ENCODE measurements at regions not wholly inside any gene's neighbourhood (a gene's known extent, or its start where the extent isn't known, plus 50 kb on each side); places are given as distances from the start of the nearest gene placed in this dataset.

DNA sequence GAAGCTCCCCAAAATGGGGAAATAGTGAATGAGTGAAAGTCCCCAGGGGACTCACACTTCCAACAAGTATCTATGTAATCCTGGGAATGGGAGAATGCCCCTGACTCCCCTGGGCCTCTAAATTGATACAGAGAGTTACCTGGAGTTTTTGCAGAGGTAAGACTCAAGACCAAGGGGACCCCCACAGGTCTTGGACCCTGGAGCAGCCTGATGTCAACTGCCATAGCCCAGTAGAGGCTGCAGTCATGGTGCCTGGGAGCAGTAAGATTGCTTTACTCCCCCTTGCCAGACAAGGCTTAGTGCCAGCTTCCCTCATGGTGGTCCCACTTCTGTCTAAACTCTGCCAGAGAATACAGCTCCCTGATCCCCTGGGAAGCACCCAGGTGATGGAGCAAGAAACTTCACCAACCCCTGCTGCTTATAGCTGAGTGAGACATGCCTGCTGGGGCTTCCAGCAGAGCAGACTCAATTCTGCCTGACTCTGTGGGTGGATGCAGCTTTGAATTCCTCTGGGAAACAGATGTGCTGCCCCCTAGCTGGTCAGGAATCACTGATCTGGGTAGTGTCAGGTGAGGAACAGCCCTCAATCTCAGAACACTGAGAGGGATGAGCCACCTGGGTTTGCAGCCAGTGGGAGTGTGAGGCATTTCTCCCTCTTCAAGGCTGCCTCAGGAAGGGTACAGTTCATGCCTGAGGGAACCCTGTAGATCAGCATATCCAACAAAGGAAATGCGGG is 485.9 kb downstream of the NSUN3 start:
- no peaks in the 10 kb centered on the region for H3K36me3 ChIP-seq (ENCODE audit: insufficient read depth, low read length)
- H3K4me3 ChIP-seq (ENCODE audit: low read length), result no peak overlapping the region
- H3K9me3 ChIP-seq (ENCODE audit: low read length), result peaks cover 5% of the 10 kb centered on the region
- no peak overlapping the region for H2AFZ ChIP-seq (ENCODE audit: low read depth, low read length)
- no peaks in the 10 kb centered on the region for H4K20me1 ChIP-seq (ENCODE audit: insufficient read depth)
- no peaks in the 10 kb centered on the region for H3F3A ChIP-seq (ENCODE audit: insufficient read depth, low read length, poor library complexity, severe bottlenecking)
- H3K4me2 ChIP-seq (ENCODE audit: low read length), result no peak overlapping the region
- no peaks in the 10 kb centered on the region for H3K27me3 ChIP-seq (ENCODE audit: insufficient read depth, low read depth, low read length)
- H3K9ac ChIP-seq (ENCODE audit: low read length), result no peak overlapping the region
- no peaks in the 10 kb centered on the region for H3K9me2 ChIP-seq (ENCODE audit: insufficient read depth, low read length)
- H3K27ac ChIP-seq (ENCODE audit: low read length), result no peak overlapping the region
- no peaks in the 10 kb centered on the region for H3K79me2 ChIP-seq (replicated peaks; ENCODE audit: insufficient read depth, low read length)
- TF ChIP-seq SMC3 (conservative IDR thresholded peaks at IDR 0.05; ENCODE audit: poor library complexity) (no peak), EZH2 (IDR thresholded peaks at IDR 0.05; ENCODE audit: borderline replicate concordance, insufficient read depth, low read length, poor library complexity, severe bottlenecking) (no peak), EP300 (conservative IDR thresholded peaks at IDR 0.05; ENCODE audit: poor library complexity, severe bottlenecking) (no peak), TAF1 (IDR thresholded peaks at IDR 0.05; ENCODE audit: low read depth) (no peak), MXI1 (conservative IDR thresholded peaks at IDR 0.05; ENCODE audit: poor library complexity, severe bottlenecking) (no peak), RAD21 (conservative IDR thresholded peaks at IDR 0.05) (no peak), POLR2AphosphoS5 (IDR thresholded peaks at IDR 0.05) (no peak)
- TF ChIP-seq, protein P1, sequence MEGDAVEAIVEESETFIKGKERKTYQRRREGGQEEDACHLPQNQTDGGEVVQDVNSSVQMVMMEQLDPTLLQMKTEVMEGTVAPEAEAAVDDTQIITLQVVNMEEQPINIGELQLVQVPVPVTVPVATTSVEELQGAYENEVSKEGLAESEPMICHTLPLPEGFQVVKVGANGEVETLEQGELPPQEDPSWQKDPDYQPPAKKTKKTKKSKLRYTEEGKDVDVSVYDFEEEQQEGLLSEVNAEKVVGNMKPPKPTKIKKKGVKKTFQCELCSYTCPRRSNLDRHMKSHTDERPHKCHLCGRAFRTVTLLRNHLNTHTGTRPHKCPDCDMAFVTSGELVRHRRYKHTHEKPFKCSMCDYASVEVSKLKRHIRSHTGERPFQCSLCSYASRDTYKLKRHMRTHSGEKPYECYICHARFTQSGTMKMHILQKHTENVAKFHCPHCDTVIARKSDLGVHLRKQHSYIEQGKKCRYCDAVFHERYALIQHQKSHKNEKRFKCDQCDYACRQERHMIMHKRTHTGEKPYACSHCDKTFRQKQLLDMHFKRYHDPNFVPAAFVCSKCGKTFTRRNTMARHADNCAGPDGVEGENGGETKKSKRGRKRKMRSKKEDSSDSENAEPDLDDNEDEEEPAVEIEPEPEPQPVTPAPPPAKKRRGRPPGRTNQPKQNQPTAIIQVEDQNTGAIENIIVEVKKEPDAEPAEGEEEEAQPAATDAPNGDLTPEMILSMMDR (IDR thresholded peaks at IDR 0.05; ENCODE audit: poor library complexity, severe bottlenecking), result no peak
- TF ChIP-seq, protein P2, sequence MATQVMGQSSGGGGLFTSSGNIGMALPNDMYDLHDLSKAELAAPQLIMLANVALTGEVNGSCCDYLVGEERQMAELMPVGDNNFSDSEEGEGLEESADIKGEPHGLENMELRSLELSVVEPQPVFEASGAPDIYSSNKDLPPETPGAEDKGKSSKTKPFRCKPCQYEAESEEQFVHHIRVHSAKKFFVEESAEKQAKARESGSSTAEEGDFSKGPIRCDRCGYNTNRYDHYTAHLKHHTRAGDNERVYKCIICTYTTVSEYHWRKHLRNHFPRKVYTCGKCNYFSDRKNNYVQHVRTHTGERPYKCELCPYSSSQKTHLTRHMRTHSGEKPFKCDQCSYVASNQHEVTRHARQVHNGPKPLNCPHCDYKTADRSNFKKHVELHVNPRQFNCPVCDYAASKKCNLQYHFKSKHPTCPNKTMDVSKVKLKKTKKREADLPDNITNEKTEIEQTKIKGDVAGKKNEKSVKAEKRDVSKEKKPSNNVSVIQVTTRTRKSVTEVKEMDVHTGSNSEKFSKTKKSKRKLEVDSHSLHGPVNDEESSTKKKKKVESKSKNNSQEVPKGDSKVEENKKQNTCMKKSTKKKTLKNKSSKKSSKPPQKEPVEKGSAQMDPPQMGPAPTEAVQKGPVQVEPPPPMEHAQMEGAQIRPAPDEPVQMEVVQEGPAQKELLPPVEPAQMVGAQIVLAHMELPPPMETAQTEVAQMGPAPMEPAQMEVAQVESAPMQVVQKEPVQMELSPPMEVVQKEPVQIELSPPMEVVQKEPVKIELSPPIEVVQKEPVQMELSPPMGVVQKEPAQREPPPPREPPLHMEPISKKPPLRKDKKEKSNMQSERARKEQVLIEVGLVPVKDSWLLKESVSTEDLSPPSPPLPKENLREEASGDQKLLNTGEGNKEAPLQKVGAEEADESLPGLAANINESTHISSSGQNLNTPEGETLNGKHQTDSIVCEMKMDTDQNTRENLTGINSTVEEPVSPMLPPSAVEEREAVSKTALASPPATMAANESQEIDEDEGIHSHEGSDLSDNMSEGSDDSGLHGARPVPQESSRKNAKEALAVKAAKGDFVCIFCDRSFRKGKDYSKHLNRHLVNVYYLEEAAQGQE (IDR thresholded peaks at IDR 0.05; ENCODE audit: borderline replicate concordance), result no peak

DNA sequence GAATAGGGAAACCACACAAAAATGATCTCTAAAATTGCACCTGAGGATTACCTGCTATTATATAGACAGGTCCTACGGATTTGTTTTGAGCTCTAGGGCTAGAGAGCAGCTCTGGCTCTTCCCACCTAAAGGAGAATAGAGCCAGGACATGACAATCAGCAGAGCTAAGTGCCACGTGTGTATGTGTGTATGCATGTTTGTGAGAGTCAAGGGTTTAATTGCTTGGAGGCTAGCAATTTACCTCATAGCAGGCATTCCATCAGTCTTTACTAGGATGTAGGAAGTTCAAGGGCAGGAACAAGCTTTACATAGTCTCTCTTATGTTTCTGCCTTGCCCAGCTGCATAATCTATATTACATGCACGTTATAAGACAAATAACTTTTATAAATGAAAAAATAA is 498.2 kb downstream of the NSUN3 start:
- no peak overlapping the region for H3K9ac ChIP-seq (ENCODE audit: low read length)
- TF ChIP-seq RAD21 (conservative IDR thresholded peaks at IDR 0.05) (no peak), TAF1 (IDR thresholded peaks at IDR 0.05; ENCODE audit: low read depth) (no peak), MXI1 (conservative IDR thresholded peaks at IDR 0.05; ENCODE audit: poor library complexity, severe bottlenecking) (no peak), POLR2AphosphoS5 (IDR thresholded peaks at IDR 0.05) (no peak), EP300 (conservative IDR thresholded peaks at IDR 0.05; ENCODE audit: poor library complexity, severe bottlenecking) (no peak), SMC3 (conservative IDR thresholded peaks at IDR 0.05; ENCODE audit: poor library complexity) (no peak), EZH2 (IDR thresholded peaks at IDR 0.05; ENCODE audit: borderline replicate concordance, insufficient read depth, low read length, poor library complexity, severe bottlenecking) (no peak)
- TF ChIP-seq, protein P2 (IDR thresholded peaks at IDR 0.05; ENCODE audit: borderline replicate concordance), result no peak
- TF ChIP-seq, protein P1 (IDR thresholded peaks at IDR 0.05; ENCODE audit: poor library complexity, severe bottlenecking), result no peak
- no peak overlapping the region for H3K4me2 ChIP-seq (ENCODE audit: low read length)
- H3K36me3 ChIP-seq (ENCODE audit: insufficient read depth, low read length), result no peaks in the 10 kb centered on the region
- no peaks in the 10 kb centered on the region for H3K9me2 ChIP-seq (ENCODE audit: insufficient read depth, low read length)
- H3K9me3 ChIP-seq (ENCODE audit: low read length), result no peaks in the 10 kb centered on the region
- no peaks in the 10 kb centered on the region for H4K20me1 ChIP-seq (ENCODE audit: insufficient read depth)
- H2AFZ ChIP-seq (ENCODE audit: low read depth, low read length), result no peak overlapping the region
- no peaks in the 10 kb centered on the region for H3K27me3 ChIP-seq (ENCODE audit: insufficient read depth, low read depth, low read length)
- H3F3A ChIP-seq (ENCODE audit: insufficient read depth, low read length, poor library complexity, severe bottlenecking), result no peaks in the 10 kb centered on the region
- no peak overlapping the region for H3K4me3 ChIP-seq (ENCODE audit: low read length)
- no peaks in the 10 kb centered on the region for H3K79me2 ChIP-seq (replicated peaks; ENCODE audit: insufficient read depth, low read length)
- no peak overlapping the region for H3K27ac ChIP-seq (ENCODE audit: low read length)
